SK-MEL-5 (cell line): ENCODE measurements at regions not wholly inside any gene's neighbourhood (a gene's known extent, or its start where the extent isn't known, plus 50 kb on each side); places are given as distances from the start of the nearest gene placed in this dataset.

Experiments used
- DNase-seq: peaks from one replicate; pipeline ENCODE4 v3.0.0-alpha.2; 2016; ENCODE audit warnings: low read depth, low spot score
- in situ Hi-C: cut with HindIII; loops from 2 replicates; pipeline ENCODE4 v1.10.0; 2016; ENCODE audit warnings: low sequenced_read_pairs, high pct_unique_total_duplicates, low pct_unique_long_range_greater_than_20kb

- DNase-seq, result no peak
- in situ Hi-C loops, result no loop called here
Observed at GRCh38 chr15:98403569-98403968, 244.8 kb upstream of the IGF1R start.

DNA sequence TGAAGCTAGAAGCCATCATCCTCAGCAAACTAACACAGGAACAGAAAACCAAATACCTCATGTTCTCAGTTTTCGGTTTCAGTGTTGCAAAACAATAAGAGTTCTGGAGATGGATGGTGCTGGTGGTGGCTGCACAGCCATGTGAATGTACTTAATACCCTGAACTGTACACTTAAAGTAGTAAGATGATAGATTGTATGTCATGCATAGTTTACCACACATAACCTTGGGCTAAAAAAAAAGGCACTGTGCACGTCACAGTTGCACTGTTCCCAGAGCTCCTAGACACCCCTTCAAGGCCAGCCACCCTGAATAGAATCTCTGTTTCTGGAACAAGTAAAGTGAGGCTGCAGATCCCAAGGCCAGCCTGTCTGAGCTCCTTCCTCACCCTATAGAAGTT, 243.3 kb upstream of the IGF1R start:
- peak; percentile 93 for DNase-seq
- in situ Hi-C loops, result no loop called here

- no peak for DNase-seq
- in situ Hi-C loops, result no loop called here
Observed at GRCh38 chr15:98408231-98408630, 240.1 kb upstream of the IGF1R start.

DNA sequence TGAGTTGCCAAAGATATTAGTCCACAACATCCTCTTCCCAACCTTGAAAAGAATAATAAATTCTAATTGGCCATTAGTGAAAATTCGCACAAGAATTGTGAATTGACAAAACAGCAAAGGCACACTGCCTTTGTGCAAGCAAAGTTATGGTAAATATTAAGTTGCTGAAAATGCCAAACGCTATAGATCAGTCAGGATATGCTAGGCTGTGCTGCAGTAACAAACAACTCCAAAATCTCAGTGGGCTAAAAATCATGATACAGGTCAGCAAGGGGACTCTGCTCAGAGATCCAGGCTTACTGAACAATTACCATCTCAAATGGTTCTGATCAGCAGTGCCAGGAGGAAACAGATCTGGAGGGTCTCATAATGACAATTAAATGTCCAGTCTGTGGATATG, 238.0 kb upstream of the IGF1R start:
- in situ Hi-C loops, result no loop called here
- no peak for DNase-seq

GRCh38 chr15:98412852-98413251, 235.5 kb upstream of the IGF1R start:
- no peak for DNase-seq

DNA sequence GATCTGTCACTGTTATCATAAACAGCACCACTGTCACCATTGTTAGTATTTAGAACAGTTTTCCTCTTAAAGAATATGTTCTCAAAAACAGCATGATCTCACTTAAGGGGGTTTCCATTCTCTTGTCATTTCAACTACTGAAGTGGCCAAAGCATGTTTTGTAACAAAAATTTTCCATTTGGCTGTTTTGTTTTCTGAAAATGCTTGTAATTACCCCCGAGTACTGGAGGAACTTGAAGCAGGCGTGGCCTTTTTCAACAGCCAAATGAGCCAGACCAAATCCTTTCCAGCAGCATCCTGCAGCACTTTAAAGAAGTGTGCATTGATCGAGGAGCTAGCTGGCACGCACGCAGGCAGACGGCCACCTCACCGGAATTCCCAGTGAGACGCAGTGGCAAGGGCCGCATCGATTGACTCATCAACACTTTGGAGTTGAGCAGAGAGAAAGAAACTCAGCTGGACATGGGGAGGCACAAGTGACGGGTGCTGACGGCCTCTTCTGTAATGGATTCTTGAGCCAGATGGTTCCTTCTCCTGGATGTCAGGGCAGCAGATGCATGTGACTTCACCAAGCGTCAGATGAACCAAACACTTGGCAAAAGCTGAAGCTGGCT, 234.3 kb upstream of the IGF1R start:
- in situ Hi-C loops, result no loop called here
- no peak for DNase-seq

More at GRCh38 chr15:98412852-98413251, 235.5 kb upstream of the IGF1R start:
- in situ Hi-C loops, result no loop called here

DNA sequence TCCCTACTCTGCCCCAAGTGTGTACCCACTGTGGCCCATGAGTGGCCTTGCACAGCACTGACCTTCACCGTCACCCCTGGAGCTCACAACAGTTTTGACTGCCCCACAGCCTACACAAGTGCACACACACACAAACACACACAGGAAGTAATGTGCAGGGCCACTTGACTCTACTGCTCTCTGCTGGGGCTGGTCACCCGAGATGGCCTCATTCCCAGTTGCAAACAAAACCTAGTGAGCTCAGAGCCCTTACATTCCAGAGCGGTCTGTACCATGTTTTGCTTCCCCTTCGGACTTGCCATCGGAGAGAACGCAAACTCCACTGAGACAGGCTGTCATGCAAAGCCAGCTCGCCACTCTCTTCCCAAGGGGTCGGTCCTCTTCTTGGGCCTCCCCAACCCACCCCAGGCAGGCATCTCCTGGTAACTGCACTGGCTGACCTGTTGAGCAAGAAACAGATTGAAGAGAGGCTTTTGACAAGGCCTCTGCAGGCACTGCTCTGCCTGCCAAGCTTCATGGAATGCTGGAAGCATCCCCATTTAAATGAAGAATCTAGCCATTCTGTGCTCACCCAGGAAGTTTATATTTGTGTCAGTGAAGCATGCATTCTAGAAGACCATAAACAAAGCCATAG, 232.0 kb upstream of the IGF1R start:
- in situ Hi-C loops, result no loop called here
- no peak for DNase-seq

DNA sequence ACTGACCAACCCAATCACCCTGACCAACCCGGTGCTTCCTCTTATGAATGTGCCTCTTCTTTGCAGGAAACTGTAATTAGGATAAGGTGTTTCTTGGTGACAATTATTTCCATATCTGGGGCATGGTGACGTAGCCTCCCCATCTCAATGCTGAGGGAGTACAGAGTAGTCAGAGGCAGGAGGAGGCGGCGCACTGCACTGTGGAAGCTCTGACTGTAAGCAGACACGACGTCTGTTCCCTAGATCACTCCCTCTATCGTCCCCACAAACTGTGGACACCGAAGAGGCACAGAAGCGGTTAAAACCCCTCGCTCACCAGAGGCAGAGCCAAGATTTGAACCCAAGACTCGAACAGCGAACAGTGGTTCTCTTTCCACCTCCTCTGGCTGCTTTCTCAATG, 231.0 kb upstream of the IGF1R start:
- DNase-seq, result no peak
- in situ Hi-C loops, result no loop called here

- no peak for DNase-seq
- in situ Hi-C loops, result no loop called here
Observed at GRCh38 chr15:98418122-98418521, 230.2 kb upstream of the IGF1R start.

GRCh38 chr15:98419173-98419780, 229.1 kb upstream of the IGF1R start:
- in situ Hi-C loops, result no loop called here
- DNase-seq, result no peak

- in situ Hi-C loops, result no loop called here
- DNase-seq, result no peak
Observed at GRCh38 chr15:98420837-98421236, 227.5 kb upstream of the IGF1R start.

DNA sequence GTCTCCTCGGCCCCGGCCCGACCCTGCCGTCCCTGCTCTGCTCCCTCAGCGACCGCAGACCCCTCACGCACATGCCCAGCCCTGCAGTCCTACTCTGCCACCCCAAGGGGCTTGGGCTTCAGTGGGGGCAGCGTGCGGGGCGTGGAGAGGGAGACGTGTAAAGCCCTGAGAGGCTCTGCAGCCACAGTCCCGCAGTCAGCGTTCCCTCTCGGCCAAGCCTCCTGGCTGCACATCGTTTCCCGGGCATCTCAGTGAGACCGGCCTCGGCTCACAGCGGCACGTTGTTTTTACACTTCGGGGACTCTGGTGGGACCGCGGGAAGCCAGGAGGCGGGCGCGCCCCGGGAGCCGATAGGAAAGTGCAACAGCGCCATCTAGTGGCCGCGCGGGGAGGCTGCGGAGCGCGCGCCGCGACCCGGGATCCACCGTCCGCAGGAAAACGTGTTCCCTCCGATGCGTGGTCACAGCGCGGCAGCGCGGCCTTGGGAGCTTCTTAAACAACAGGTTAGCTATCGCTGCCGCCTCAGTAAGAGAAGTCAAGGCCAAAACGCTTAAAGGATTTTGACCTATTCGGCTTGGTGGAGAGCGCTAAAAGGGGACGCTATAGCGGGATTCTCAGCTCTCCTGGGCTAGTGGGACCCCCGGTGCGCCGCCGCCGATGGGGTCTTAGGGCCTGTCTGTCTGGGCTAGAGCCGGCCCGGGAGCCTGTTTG, 226.8 kb upstream of the IGF1R start:
- DNase-seq, result peak; percentile 52
- in situ Hi-C loops, result no loop called here

DNA sequence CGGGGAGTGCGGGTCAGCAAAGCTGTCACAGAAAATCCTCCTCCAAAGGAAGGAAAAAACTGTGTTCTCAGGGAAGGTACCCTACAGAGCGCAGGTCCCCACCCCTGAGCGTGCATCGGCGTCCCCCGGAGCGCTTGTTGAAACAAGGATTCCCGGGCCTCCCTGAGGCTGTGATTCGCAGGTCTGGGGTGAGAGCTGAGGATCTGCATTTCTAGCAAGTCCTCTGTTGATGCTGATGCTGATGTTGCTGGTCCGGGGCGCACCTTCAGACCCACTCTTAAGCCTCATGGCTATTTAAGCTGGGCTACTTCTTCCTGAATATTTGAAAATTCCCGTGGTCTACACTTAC, 226.2 kb upstream of the IGF1R start:
- in situ Hi-C loops, result no loop called here
- DNase-seq, result no peak

- DNase-seq, result no peak
- in situ Hi-C loops, result no loop called here
Observed at GRCh38 chr15:98425173-98425572, 223.2 kb upstream of the IGF1R start.

DNA sequence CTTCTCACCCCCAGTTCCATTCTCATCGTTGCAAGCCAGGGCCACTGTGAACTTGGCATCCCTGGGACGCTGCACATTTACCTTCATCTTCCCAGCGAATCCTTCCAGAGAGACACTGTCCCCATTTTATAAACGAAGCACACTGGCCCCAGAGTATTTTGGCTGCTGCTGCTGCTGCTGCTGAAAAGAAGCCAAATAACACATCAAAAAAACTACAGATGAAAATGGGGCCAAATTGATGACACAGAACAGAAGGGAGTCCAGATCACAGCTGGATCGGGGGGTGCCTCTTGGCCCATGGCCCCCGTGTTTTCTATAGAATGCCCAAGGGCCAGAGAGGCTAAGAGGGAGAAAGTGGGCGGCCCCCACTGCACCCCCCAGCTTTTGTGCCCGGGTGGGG, 221.0 kb upstream of the IGF1R start:
- DNase-seq, result no peak
- in situ Hi-C loops, result no loop called here

- DNase-seq, result peak; percentile 77
- in situ Hi-C loops, result no loop called here
Observed at GRCh38 chr15:98428253-98428989, 219.9 kb upstream of the IGF1R start.

DNA sequence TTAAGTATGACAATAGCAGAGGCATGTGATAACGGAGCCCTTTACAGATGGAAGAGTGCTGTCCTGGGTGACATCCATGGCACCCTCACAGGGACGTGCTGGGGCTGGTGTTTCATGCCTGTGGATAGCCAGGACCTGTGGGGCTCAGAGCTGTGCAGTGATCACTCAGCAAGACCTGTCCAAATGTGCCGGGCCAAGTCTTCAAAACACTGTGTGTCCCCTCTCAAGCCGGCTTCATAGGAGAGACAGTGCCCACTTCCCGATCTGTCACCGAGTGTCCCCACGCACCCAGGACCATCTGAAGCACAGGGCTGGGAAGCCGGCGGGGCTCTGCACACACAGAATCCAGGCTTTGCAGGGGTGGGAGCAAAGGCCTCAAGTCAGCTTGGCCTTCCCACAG, 217.2 kb upstream of the IGF1R start:
- in situ Hi-C loops, result no loop called here
- no peak for DNase-seq

GRCh38 chr15:98433346-98433745, 215.0 kb upstream of the IGF1R start:
- in situ Hi-C loops, result no loop called here
- DNase-seq, result no peak
